GM23338 (cell line): ENCODE measurements at regions not wholly inside any gene's neighbourhood (a gene's known extent, or its start where the extent isn't known, plus 50 kb on each side); places are given as distances from the start of the nearest gene placed in this dataset.

Experiments
- ATAC-seq: fragments of 200-7000 bp; cut with Tn5 transposase; 3 replicates; pipeline ENCODE4 v1.9.1; 2020
- DNase-seq: peaks from one replicate; pipeline ENCODE4 v3.0.0-alpha.2; 2015; ENCODE audit warnings: low spot score
- H2AFZ ChIP-seq: fragments of 200-600 bp; sonication (generic); 2 replicates; pipeline ENCODE4 v1.8.0; 2016; ENCODE audit warnings: antibody characterized with exemption, mild to moderate bottlenecking, moderate library complexity
- H3F3A ChIP-seq: fragments of 200-600 bp; sonication (generic); replicated peaks from 2 replicates; pipeline ENCODE4 v1.8.0; 2017; ENCODE audit warnings: antibody characterized with exemption, mixed run types, low read depth
- H3K27ac ChIP-seq: fragments of 200-600 bp; sonication (generic); 2 replicates; pipeline ENCODE4 v1.6.1; 2016; ENCODE audit warnings: low read depth
- H3K27me3 ChIP-seq: fragments of 200-600 bp; sonication (generic); 2 replicates; pipeline ENCODE4 v1.8.0; 2016; ENCODE audit warnings: mild to moderate bottlenecking, mixed run types, moderate library complexity; ENCODE audit not compliant: insufficient read depth
- H3K36me3 ChIP-seq: fragments of 200-600 bp; sonication (generic); 2 replicates; pipeline ENCODE4 v1.8.0; 2016; ENCODE audit warnings: mild to moderate bottlenecking; ENCODE audit not compliant: insufficient read depth
- H3K4me1 ChIP-seq: fragments of 200-600 bp; sonication (generic); 2 replicates; pipeline ENCODE4 v1.8.0; 2016; ENCODE audit warnings: mild to moderate bottlenecking, moderate library complexity; ENCODE audit not compliant: insufficient read depth
- H3K4me2 ChIP-seq: fragments of 200-600 bp; sonication (generic); 2 replicates; pipeline ENCODE4 v1.7.1; 2017; ENCODE audit warnings: mixed run types
- H3K4me3 ChIP-seq: fragments of 200-600 bp; sonication (generic); 2 replicates; pipeline ENCODE4 v1.6.1; 2016; ENCODE audit warnings: mixed run types
- H3K79me2 ChIP-seq: fragments of 200-600 bp; sonication (generic); replicated peaks from 2 replicates; pipeline ENCODE4 v1.8.0; 2017; ENCODE audit warnings: mild to moderate bottlenecking; ENCODE audit not compliant: insufficient read depth
- H3K9me2 ChIP-seq: fragments of 200-600 bp; sonication (generic); 2 replicates; pipeline ENCODE4 v1.8.0; 2017; ENCODE audit not compliant: insufficient read depth
- H4K20me1 ChIP-seq: fragments of 200-600 bp; sonication (generic); replicated peaks from 2 replicates; pipeline ENCODE4 v1.8.0; 2017; ENCODE audit warnings: mild to moderate bottlenecking; ENCODE audit not compliant: insufficient read depth
- H3K27ac Mint-ChIP-seq: 2 replicates; pipeline ENCODE4 v1.8.0; 2020; ENCODE audit warnings: inconsistent platforms, mild to moderate bottlenecking, moderate library complexity, mixed read lengths
- H3K27me3 Mint-ChIP-seq: 3 replicates; pipeline ENCODE4 v1.8.0; 2022; ENCODE audit warnings: low read depth, mild to moderate bottlenecking, moderate library complexity, mixed read lengths, inconsistent platforms; ENCODE audit not compliant: insufficient read depth, poor library complexity
- H3K36me3 Mint-ChIP-seq: 3 replicates; pipeline ENCODE4 v1.8.0; 2021; ENCODE audit warnings: low read depth, mild to moderate bottlenecking, inconsistent platforms, moderate library complexity, mixed read lengths
- H3K4me1 Mint-ChIP-seq: 3 replicates; pipeline ENCODE4 v1.8.0; 2020; ENCODE audit warnings: mild to moderate bottlenecking, inconsistent platforms, mixed read lengths
- H3K4me3 Mint-ChIP-seq: 3 replicates; pipeline ENCODE4 v1.8.0; 2021; ENCODE audit warnings: moderate library complexity, mild to moderate bottlenecking, inconsistent platforms, mixed read lengths
- H3K9me3 Mint-ChIP-seq: 3 replicates; pipeline ENCODE4 v1.8.0; 2020; ENCODE audit warnings: moderate library complexity, mild to moderate bottlenecking, inconsistent platforms, mixed read lengths
- CREB1 ChIP-seq: fragments of 250-450 bp; sonication (Bioruptor Pico); IDR thresholded peaks from 2 replicates; pipeline ENCODE4 v1.5.0; 2020; ENCODE audit warnings: low read depth, mild to moderate bottlenecking, moderate library complexity
- CTCF ChIP-seq, 2 experiments: fragments of 200-600 bp in 1 of 2; sonication (generic) in 1 of 2; conservative IDR thresholded peaks; 2 replicates each; pipeline versions ENCODE4 v1.5.1 to v1.6.1; 2016 to 2017; ENCODE audit warnings: antibody characterized with exemption in 2 of 2, low read depth in 2 of 2, mild to moderate bottlenecking in 2 of 2, moderate library complexity in 1 of 2
- ETS1 ChIP-seq: IDR thresholded peaks from 2 replicates; pipeline ENCODE4 v1.6.1; 2016; ENCODE audit warnings: antibody characterized with exemption
- EZH2 ChIP-seq: fragments of 200-600 bp; sonication (generic); IDR thresholded peaks from one replicate; pipeline ENCODE4 v1.8.0; 2017; ENCODE audit warnings: antibody characterized with exemption, mild to moderate bottlenecking, low read depth; ENCODE audit not compliant: unreplicated experiment
- EZH2phosphoT487 ChIP-seq: fragments of 200-600 bp; sonication (generic); IDR thresholded peaks from one replicate; pipeline ENCODE4 v1.8.1; 2018; ENCODE audit warnings: antibody characterized with exemption; ENCODE audit not compliant: unreplicated experiment
- JUNB ChIP-seq: IDR thresholded peaks from one replicate; pipeline ENCODE4 v1.6.1; 2016; ENCODE audit warnings: antibody characterized with exemption; ENCODE audit not compliant: unreplicated experiment
- NANOG ChIP-seq: IDR thresholded peaks from 2 replicates; pipeline ENCODE4 v1.6.1; 2016; ENCODE audit warnings: antibody characterized with exemption, borderline replicate concordance
- POLR2AphosphoS5 ChIP-seq: IDR thresholded peaks from 2 replicates; pipeline ENCODE4 v1.6.1; 2016; ENCODE audit warnings: antibody characterized with exemption, low read depth
- STAT1 ChIP-seq: IDR thresholded peaks from one replicate; pipeline ENCODE4 v1.6.1; 2016; ENCODE audit warnings: antibody characterized with exemption; ENCODE audit not compliant: unreplicated experiment
- ZNF114 ChIP-seq: fragments of 250-450 bp; sonication (Bioruptor Pico); IDR thresholded peaks from 2 replicates; pipeline ENCODE4 v1.5.0; 2020; ENCODE audit warnings: mild to moderate bottlenecking, moderate library complexity
- ZNF462 ChIP-seq: fragments of 250-450 bp; sonication (Bioruptor Pico); IDR thresholded peaks from 2 replicates; pipeline ENCODE4 v1.5.0; 2020; ENCODE audit warnings: mild to moderate bottlenecking, moderate library complexity

- TF ChIP-seq NANOG (no peak), STAT1 (no peak), EZH2 (no peak), EZH2phosphoT487 (no peak), POLR2AphosphoS5 (no peak)
Observed at GRCh38 chr15:39367596-39367995, 213.3 kb upstream of the THBS1 start (continued).

- H3K4me1 Mint-ChIP-seq, result no peaks in the 10 kb centered on the region
- Histone ChIP-seq H3K27me3 (no peaks in the 10 kb centered on the region), H3K4me2 (no peak overlapping the region), H2AFZ (no peak overlapping the region), H3K9me2 (no peaks in the 10 kb centered on the region), H4K20me1 (no peaks in the 10 kb centered on the region), H3K27ac (no peak overlapping the region), H3K36me3 (no peaks in the 10 kb centered on the region), H3K4me3 (no peak overlapping the region), H3F3A (no peaks in the 10 kb centered on the region), H3K79me2 (no peaks in the 10 kb centered on the region), H3K4me1 (no peaks in the 10 kb centered on the region)
- H3K27me3 Mint-ChIP-seq, result no peaks in the 10 kb centered on the region
- H3K27ac Mint-ChIP-seq, result no peak overlapping the region
- no peak for TF ChIP-seq ETS1
- TF ChIP-seq POLR2AphosphoS5, result no peak
- no peak for TF ChIP-seq STAT1
- no peak for TF ChIP-seq ZNF114 (CRISPR knock-in tag)
- TF ChIP-seq JUNB, result no peak
- no peak for TF ChIP-seq NANOG
- TF ChIP-seq EZH2phosphoT487, result no peak
- TF ChIP-seq ZNF462, result no peak
- TF ChIP-seq CTCF (conservative IDR thresholded peaks at IDR 0.05; ENCODE audit: low read depth in 2 of 2), result no peak
- TF ChIP-seq CREB1 (CRISPR knock-in tag), result no peak
- peaks cover 26% of the 10 kb centered on the region for H3K36me3 Mint-ChIP-seq
- no peak for ATAC-seq
- H3K9me3 Mint-ChIP-seq, result peaks cover 37% of the 10 kb centered on the region
- DNase-seq, result no peak
- no peak overlapping the region for H3K4me3 Mint-ChIP-seq
Observed at GRCh38 chr15:39369768-39370167, 211.1 kb upstream of the THBS1 start.
